Left colon (tissue), 2 donors: ENCODE measurements at regions not wholly inside any gene's neighbourhood (a gene's known extent, or its start where the extent isn't known, plus 50 kb on each side); places are given as distances from the start of the nearest gene placed in this dataset.
A peak's percentile ranks its signal among the peaks of the same experiment; 100 is the strongest.

ENCODE experiments used
- ATAC-seq: fragments of 200-7000 bp; cut with Tn5 transposase; one replicate; pipeline ENCODE4 v1.9.1; 2020; ENCODE audit warnings: mild to moderate bottlenecking, moderate library complexity
- DNase-seq, 2 donors: peaks; one replicate each; pipeline ENCODE4 v3.0.0-alpha.2; 2020
- intact Hi-C, 2 donors: fragments of 100-400 bp; cut with DNase I in 1 of 2; cut with micrococcal nuclease in 1 of 2; formaldehyde crosslinking; loops; one replicate each; pipeline versions ENCODE4 v1.11.2 to v1.14.0; 2022; cut with DNase I, micrococcal nuclease
- donor health status: DM: no; HTN: no; CAD: no.
- donor health status: DM: yes; HTN: yes; CAD: no.

GRCh38 chr2:216808805-216809425 is 50.9 kb downstream of the TNP1 start:
- no peak for DNase-seq
- no peak for ATAC-seq
- intact Hi-C loops = loop anchor here in 1 of 2 donors (10.0 kb wide), 1 partner anchor 696 kb away; no protein-coding TSS in a partner anchor

- intact Hi-C loops = loop anchor here in 1 of 2 donors (10.0 kb wide), 1 partner anchor 697 kb away; no protein-coding TSS in a partner anchor
- ATAC-seq (no peak), DNase-seq (no peak)
Measured at GRCh38 chr2:216807857-216808272, 52.0 kb downstream of the TNP1 start.

GRCh38 chr2:216804357-216805350 is 55.2 kb downstream of the TNP1 start:
- ATAC-seq (no peak), DNase-seq (no peak)
- intact Hi-C loops = loop anchor here in 1 of 2 donors (10.0 kb wide), 1 partner anchor 700 kb away; no protein-coding TSS in a partner anchor

GRCh38 chr2:216803791-216804190 is 56.1 kb downstream of the TNP1 start:
- intact Hi-C loops = loop anchor here in 1 of 2 donors (10.0 kb wide), 1 partner anchor 701 kb away; no protein-coding TSS in a partner anchor
- DNase-seq (no peak), ATAC-seq (no peak)

- no peak for ATAC-seq
- intact Hi-C loops = loop anchor here in 1 of 2 donors (10.0 kb wide), 1 partner anchor 702 kb away; no protein-coding TSS in a partner anchor
Measured at GRCh38 chr2:216802516-216803215, 57.2 kb downstream of the TNP1 start.

GRCh38 chr2:216800836-216801235 is 59.0 kb downstream of the TNP1 start:
- ATAC-seq (no peak), DNase-seq (no peak)
- intact Hi-C loops = loop anchor here in 1 of 2 donors (10.0 kb wide), 1 partner anchor 704 kb away; no protein-coding TSS in a partner anchor

More at GRCh38 chr2:216802516-216803215, 57.2 kb downstream of the TNP1 start:
- DNase-seq = no peak

- ATAC-seq = no peak
- intact Hi-C loops = loop anchor here in 1 of 2 donors (10.0 kb wide), 1 partner anchor 705 kb away; no protein-coding TSS in a partner anchor
- DNase-seq = peak in 1 of 2 donors; percentile 56
Measured at GRCh38 chr2:216799873-216800431, 59.9 kb downstream of the TNP1 start.

GRCh38 chr2:216796115-216796840 is 63.6 kb downstream of the TNP1 start:
- intact Hi-C loops = no loop called here
- ATAC-seq = no peak
- no peak for DNase-seq

- no peak for ATAC-seq
- intact Hi-C loops = no loop called here
- DNase-seq = no peak
Measured at GRCh38 chr2:216793386-216793785, 66.5 kb downstream of the TNP1 start.

GRCh38 chr2:216792222-216793021 is 67.4 kb downstream of the TNP1 start:
- DNase-seq = peak in 1 of 2 donors; percentile 45
- no peak for ATAC-seq
- intact Hi-C loops = no loop called here

GRCh38 chr2:216791303-216791702 is 68.6 kb downstream of the TNP1 start:
- intact Hi-C loops = no loop called here
- no peak for DNase-seq
- no peak for ATAC-seq

- ATAC-seq = no peak
- intact Hi-C loops = no loop called here
- no peak for DNase-seq
Measured at GRCh38 chr2:216789081-216789480, 70.8 kb downstream of the TNP1 start.

- DNase-seq (no peak), ATAC-seq (no peak)
- intact Hi-C loops = no loop called here
Measured at GRCh38 chr2:216787851-216788540, 71.9 kb downstream of the TNP1 start.

GRCh38 chr2:216786676-216787075 is 73.2 kb downstream of the TNP1 start:
- intact Hi-C loops = no loop called here
- DNase-seq (no peak), ATAC-seq (no peak)

GRCh38 chr2:216784456-216784855 is 75.4 kb downstream of the TNP1 start:
- intact Hi-C loops = no loop called here
- DNase-seq = no peak

GRCh38 chr2:216781709-216782108 is 78.2 kb downstream of the TNP1 start:
- DNase-seq (no peak), ATAC-seq (no peak)
- intact Hi-C loops = no loop called here

More at GRCh38 chr2:216784456-216784855, 75.4 kb downstream of the TNP1 start:
- ATAC-seq = no peak

GRCh38 chr2:216780843-216781242 is 79.0 kb downstream of the TNP1 start:
- ATAC-seq = no peak
- intact Hi-C loops = no loop called here

More at GRCh38 chr2:216780843-216781242, 79.0 kb downstream of the TNP1 start:
- no peak for DNase-seq
